GM04503 (cell line): ENCODE measurements at regions not wholly inside any gene's neighbourhood (a gene's known extent, or its start where the extent isn't known, plus 50 kb on each side); places are given as distances from the start of the nearest gene placed in this dataset.

ENCODE experiments used
- DNase-seq: peaks from one replicate; pipeline ENCODE4 v3.0.0-alpha.2; 2012; ENCODE audit warnings: low read depth

DNA sequence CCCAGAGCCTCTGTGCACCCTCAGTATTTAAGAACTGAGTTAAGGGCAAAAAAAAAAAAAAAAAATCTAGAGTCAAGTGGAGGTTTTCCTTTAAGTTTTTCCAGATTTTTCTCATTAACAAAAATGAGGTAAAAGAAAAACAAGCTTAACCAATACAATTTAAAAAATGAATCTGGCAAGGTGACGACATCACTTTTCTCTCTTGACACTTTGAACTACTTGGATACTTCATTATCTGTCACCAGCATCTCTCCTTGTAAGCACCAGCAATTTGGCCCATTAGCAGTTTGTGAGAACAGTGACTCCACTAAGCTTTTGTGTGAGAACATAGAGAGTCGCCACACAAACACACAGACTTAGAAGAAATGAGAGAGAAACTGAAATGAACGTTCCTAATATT is 345.7 kb upstream of the SLC30A5 start:
- no peak for DNase-seq

DNA sequence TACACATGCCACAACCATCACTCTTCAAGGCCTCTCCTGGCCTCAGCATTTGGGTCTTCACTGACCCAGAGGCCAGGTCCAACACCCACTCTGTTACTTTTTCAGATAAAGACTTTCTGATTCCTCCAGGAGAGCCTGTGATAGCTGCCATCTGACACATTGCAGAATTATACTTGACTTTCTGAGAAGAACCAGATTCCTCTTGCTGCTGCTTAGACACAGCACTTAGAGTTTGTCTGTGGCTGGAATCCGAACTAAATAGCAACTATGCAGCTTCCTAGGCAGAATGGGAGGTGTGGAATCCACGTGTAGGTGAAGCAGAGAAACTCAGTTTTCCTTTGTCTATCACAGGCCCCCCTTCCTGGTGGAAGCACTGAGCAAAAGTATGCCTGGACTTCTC is 344.7 kb upstream of the SLC30A5 start:
- no peak for DNase-seq

DNA sequence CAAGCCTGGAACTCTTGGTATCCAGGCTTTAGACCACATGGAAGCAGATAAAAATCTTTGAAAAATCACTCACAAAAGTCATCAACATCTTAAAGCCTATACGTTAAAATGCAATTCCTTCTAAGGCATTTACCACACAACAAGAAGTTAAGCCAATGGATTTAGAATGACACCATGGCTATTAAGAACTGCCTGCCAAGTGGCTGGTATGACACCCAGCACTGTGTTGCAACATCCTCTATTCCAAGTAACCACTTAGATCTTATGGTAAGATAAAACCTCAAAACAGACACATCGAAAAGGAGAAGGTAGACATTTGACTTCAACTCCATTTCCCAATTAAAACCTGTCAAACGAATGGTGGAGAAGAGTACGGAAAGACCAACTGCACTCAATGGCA is 344.2 kb upstream of the SLC30A5 start:
- DNase-seq, result no peak

DNA sequence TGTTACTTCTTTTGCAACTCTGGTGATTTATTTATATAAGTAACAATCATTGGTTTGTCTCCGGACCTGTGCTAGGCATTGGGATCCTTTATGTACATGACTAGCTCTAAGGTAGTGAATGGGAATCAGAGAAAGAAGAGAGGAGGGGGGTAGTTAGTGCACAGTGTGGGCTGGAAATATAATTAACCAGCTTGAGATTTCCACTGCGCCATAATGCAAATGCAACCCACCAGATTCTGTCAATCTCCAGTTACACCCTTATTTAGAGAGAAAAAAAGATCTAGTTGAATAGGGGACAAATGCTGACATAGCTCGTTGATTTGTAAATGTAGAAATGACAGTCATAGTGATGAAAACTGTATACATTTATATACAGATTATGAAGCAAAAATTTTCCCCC is 342.2 kb upstream of the SLC30A5 start:
- DNase-seq, result no peak

DNA sequence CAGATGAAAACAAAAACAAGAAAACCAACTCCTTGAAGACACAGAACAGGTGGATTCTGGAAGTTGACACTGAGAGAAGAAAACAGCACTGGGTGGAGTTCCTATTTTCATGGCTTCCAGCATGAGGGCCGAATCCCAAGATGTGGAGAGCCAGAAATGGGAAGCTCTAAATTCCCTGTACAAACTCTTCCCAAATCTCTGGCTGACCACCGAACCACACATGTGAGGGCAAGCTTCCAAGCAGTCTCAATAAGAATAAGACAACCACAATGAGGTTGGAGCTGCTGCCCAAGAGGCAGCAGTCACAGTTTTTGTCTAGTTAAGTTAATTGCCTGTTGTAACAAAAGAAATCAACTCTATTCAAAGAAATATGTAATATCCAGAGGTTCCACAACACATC is 339.3 kb upstream of the SLC30A5 start:
- DNase-seq, result no peak

DNA sequence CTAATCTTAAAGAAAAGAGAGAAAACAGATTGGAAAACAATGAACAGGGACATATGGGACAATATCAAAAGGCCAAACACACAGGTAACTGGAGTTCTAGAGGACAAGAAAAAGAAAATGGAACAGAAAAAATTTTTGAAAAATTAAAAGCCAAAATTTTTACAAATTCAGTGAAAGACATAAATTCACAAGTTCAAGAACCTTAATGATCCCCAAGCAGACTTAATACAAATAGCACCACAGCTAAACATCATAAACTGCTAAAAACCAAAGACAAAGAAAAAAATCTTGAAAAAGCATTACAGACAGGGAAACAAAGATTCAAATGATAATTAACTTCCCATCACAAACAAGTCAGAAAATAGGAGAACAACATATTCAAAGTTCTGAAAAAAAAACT is 338.5 kb upstream of the SLC30A5 start:
- no peak for DNase-seq

DNA sequence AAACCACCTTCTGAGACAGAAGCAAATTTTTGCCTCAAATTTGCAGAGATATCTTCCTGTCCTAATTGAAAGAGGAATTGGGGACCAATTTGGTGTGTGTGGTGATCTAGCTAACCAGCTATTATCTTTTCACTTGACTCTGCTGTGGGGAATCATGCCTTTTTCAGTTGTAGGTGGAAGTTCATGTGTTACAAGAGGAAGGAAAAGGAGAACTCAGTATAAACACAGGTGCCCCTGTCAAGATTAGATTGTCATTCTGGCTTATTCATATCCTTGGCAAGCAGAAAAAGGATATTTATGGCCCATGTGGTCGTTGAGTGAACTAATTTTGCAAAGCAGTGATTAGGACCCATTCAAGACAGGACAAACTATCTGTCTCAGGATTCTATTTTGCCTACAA is 336.8 kb upstream of the SLC30A5 start:
- DNase-seq, result no peak

DNA sequence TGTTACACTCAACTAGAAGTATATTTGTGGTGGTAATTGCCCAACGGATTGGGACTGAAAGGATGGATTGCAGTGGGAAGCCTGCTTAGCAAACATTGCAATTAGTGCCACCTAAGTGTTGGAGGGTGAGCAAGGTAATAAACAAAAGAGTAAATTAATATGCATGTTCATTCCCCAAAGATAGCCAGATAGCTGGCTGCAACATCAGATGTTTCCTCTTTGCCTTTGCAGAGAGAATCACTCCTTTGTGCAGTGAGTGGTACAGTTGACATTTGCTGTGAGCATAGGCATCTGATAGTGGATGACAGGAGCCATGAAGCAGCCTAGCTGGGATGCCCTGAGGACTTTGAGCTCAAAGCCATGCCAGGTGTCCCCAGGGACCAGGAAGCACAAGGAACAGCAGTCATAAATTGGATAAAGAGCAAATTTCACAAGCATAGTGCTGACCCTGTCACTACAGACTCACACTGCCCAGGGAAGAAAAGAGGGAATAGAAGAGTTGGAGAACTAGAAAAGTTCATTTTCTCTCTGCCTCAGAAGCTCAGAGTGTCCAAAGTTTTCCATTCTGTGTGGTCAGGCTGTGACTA is 336.1 kb upstream of the SLC30A5 start:
- no peak for DNase-seq

DNA sequence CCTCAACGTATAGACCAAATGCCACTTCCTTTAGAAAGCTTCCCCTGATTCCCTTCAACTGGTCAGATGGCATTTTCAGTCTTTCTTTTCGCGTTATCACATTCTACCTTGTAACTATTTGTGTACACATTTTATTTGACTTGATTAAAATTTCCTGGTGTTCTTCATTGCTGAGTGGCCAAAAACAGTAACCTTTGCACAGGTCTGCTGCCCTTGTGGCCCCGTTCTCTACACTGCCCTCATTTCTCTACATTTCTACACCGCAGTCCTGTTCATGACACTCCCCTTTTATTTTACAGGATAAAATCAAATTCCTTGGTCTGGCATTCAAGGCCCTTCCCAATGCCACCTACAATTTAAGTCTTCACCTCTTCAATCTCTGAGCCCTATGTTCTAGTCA is 334.2 kb upstream of the SLC30A5 start:
- no peak for DNase-seq

DNA sequence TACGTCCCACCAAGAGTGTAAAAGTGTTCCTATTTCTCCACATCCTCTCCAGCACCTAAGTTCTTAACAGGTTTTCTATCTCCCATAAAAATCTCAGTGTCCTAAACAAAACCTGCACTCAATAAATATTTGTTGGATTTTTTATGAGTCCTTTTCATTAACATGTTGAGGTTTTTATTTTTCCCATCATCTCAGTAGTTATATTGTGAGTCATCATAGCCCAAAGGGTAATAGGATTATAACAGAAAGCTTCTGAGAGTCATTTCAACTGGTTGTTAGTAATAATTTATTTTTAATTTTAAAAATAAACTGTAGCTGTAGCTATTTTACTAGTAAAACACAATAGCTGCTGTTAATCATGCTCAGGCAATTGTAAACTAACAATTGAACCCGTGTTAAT is 331.6 kb upstream of the SLC30A5 start:
- DNase-seq, result no peak

DNA sequence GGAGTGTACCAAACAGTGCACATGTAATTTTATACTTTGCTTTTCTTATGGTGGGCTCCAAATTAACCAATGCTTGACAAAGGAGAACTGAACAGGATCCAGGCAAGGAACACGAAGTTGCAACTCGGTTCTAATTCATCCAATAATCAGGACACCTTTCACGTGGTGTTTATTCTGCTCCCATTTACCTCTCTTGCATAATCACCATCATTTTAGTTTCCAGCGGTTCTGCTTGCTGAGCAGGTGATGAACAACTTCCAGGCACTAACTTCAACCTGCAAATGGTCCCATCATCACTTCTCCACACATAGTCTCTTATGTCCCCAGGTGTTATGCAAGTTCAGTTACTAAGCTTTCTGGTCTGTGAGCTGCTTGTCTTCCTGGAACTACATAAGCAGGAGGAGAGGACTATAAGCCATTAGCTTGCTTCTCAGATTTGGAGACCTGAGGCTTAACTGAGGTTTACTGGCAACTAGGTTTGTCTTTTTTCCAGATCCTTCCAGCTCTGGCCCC is 326.8 kb upstream of the SLC30A5 start:
- no peak for DNase-seq

DNA sequence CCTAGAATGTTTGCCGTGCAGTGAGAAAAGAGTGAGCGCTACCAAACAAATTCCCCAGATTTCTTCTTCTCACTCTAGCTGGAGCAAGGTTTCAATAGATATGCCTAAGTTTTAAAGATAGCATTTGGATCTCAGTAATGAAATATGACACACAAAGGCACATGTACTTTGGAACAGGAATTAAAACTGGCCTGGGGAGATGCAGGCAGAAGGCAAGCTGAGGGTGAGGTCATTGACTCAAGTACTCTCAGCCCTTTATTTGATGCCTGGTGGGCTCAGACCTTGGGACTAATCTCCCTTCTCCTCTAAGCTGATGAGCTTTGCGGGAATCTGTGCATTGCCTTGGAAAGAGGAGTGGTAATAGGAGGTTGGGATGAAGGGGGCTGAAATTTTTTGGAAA is 323.3 kb upstream of the SLC30A5 start:
- DNase-seq, result no peak

DNA sequence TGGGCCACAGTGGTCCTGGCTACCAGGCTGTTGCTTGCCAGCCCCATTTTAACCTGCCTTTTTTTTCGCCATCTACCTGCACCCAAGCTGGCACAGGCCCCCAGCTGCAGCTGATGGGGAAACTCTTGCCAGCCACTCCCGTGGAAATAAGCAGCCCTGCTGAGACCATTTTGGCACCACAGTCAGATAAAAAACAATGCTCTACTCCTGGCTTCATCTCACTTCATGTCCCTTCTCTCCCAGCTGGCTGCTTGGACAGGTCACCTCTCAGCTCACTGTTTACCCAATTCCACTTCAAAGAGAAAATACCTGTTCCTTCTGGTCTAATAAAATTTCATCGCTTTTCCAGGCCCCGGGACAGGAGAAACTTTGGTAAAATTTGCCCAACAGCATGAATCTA is 322.6 kb upstream of the SLC30A5 start:
- no peak for DNase-seq

DNA sequence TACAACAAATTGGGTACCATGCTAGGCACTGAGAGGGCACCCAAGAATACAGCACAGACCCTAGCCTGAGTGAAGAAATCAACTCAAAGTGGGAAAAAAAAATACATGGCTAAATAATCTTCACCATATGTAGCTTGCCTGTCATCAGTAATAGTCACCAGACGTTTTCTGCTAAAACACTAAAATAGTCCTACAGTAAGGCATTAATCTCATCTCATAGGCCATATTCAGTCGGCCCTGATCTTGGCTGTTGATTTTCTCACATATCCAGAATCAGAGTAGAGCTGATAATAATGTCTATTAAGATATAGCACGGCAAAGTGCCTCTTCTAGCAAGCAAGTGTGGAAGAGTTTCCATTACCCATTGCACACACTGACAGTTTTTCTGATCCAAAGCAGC is 322.1 kb upstream of the SLC30A5 start:
- DNase-seq, result no peak

DNA sequence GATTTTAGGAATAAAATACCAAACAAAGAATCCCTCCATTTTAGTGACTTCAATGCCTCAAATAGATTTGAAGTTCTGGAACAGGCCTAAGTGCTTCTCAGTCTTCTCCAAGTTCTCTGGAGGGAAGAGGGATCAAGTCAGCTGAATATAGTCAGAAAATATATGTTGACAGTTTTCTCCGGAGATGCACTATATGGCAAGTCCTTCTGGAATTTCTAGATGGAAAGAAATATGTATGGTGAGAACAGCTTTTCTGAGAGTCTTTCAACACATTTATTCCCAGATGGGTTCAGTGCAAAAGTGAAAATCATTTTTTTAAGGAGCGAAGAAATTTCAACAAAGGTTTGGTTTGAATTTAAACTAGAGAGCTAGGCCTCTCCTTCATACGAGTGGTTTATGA is 317.4 kb upstream of the SLC30A5 start:
- DNase-seq, result no peak

DNA sequence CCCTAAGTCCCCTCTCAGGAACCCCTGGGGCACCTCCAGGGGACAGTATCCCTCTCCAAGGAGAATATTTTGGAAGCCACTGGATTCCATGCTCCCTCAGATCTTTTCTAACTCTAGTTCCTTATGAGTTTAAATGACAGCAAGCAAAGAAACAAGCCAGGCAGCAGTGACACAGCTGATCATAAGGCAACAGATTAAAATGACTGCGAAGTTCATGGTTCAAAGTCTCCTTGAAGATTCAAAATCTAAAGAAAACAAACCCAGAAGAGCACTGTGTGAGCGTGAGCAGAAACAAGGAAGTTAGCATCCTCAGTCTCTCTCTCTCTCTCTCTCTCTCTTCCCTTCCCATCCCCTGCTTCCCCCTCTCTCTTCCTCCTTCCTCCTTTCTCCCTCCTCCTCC is 316.7 kb upstream of the SLC30A5 start:
- no peak for DNase-seq

DNA sequence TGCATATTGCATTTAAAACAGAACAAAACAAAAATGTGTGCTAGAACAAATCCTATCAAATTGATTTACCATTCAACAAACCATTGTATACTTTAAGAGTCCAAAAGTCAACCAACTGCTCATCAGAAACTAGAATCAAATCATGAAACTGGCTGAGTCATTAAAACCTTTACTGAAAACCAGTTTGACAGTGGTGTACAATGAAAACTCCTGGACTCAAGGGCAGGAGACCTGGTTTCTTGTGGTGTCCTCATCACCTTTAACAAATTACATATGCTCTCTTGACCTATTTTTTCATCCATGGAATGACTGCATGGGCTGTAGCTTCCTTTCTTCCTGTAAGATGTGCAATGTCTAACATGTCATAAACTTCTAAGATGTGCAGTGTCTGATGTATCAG is 315.3 kb upstream of the SLC30A5 start:
- DNase-seq, result no peak

DNA sequence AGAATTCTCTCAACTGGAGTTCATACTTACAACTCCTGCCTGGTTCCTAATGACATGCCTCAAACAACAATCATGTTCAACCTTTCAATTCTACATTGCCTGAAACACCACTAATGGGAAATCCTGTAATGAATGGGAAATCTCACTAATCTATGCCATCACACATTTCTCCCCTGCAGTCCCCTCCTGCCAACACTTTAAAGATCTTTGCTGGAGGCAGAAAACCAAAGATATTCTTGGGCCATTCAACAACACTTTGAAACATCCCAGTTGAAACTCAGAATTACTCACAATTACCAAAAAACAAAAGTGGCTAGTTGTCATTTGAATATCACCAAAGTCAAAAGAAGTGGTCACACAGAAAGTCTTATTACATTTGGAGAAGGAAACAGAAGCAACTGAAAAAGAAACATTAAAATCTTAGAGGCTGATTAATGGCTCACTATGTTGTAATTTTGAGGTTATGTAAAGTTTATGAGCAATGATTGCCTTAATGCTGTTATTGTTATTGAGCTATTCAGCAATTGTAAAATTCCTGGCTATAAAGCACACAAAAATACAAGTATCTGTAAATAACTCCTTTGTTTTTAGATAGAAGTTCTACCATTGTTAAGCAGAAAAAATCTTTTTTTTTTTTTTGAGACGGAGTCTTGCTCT is 313.4 kb upstream of the SLC30A5 start:
- DNase-seq, result no peak

DNA sequence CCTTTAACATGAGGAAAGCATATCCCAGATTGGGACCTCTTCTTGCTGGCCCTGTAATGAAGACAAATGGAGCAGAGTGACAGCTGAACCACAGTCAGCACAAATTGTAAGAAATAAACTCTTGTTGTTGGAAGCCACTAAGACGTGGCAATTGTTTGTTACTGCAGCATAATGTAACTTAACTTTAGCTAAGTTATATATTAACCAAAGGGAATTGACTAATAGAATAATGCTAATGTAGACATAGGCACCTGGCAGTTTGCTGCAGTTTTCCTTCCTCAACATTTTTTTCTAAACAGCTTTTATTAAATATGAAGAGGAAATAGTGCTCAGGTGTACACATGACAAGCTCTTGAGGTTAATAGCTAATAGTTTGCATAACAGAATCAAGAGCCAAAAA is 300.7 kb upstream of the SLC30A5 start:
- DNase-seq, result no peak

DNA sequence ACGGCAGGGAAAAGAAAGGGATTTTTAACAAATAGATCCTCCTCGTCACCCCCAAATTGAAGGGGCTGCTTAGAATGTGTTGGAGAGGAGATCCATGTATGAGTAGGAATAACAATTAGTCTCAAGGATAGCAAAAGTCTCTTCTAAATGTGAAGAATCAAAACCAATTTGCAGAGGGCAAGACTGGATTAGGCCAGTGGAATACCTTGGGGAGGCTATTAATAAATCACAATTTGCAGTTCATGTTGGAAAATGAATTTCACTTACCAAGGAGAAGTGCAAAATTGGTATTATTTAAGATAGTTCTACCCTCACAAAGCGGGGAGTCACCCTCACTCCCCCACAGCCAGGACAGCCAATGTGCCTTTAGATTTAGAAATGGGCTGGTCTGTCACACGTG is 299.8 kb upstream of the SLC30A5 start:
- DNase-seq, result no peak

DNA sequence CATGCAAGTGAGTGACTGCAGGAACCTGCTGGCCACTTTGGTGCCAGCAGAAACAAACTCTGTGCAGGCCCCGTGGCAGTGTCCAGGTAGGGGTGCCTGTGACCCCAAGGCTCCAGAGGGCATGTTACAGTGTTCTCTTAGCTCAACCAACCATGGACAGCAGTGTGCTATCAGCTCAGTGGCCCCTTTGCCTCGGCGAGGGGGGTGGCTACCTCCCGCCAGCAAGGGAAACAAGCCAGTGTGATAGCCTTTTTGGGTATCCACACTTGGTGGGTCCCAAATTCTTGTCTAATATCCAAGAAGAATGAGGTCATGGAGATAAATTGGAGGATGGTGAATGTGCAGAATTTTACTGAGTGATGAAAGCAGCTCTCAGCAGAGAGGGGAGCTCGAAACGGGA is 298.6 kb upstream of the SLC30A5 start:
- no peak for DNase-seq

DNA sequence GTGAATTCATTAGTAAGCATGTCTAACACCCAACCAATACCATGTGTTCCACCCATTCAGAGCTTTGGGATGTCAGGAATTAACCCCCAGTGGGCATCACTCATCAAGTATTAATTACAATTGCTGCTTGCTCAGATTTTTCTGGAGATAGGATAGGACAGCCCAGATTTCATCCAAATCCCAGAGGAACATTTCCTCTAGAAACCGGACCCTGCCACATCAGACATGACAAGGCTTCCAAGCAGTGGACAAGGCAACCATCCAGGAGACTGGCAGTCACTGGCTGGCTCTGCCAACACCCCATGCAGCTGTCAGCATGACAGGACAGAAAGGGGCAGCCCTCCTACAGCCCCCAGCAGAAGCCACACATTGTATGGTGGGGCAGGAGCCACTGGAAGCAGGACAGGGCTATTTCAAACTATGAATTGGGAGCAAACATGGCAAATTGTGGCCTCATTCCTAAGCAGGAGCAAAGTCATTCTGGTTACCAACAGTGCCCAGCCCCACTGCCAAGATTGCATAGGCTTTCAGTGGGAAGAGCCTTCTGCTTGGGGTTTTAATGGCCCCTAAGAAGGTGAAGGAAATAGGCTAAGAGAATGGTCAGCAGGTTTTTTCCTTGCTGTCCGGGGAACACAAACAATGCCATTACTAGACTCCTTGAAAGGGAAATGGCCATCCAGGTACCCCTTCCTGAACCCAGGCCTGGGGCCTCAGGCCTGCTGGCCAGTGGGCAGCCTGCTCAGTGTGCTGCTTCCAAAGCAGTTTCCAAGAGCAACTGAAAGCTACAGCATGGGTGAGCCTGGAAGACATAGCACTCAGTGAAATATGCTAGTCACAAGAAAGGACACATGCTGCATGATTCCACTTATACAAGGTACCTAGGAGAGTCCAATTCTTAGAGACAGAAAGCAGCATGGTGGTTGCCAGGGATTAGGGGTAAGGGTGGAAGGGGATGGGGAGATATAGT is 294.7 kb upstream of the SLC30A5 start:
- DNase-seq, result no peak

DNA sequence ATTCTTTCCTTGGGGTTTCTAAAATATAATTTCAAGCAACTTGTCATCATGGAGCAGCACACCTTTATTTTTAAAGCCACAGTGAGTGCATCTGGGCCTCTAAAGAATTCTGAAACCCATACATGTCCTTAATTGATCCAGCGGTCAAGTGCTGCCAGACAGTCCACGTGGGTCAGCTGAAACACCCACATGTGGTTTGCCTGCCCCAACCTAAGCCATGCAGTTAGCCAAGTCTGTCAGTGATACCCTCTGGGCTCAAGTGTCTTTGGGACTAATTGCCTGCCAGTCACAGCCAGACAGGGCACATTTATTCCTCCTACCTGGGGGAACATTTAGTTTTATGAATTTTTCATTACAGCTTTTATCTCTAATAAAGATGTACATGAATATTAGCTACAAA is 291.4 kb upstream of the SLC30A5 start:
- DNase-seq, result no peak
